Vagina (tissue), 2 donors: ENCODE measurements at regions not wholly inside any gene's neighbourhood (a gene's known extent, or its start where the extent isn't known, plus 50 kb on each side); places are given as distances from the start of the nearest gene placed in this dataset.

Experiments used
- CTCF ChIP-seq, 3 experiments: fragments of 450-650 bp in 2 of 3; fragments of 200-600 bp in 1 of 3; sonication (generic) in 1 of 3; IDR thresholded peaks; one replicate each; pipeline ENCODE4 v1.5.1; 2017 to 2019; ENCODE audit warnings: antibody characterized with exemption in 3 of 3, mild to moderate bottlenecking in 2 of 3, moderate library complexity in 2 of 3
- POLR2A ChIP-seq, 2 donors: fragments of 450-650 bp; IDR thresholded peaks; one replicate each; pipeline ENCODE4 v1.6.1; 2017; ENCODE audit warnings: antibody characterized with exemption in 2 of 2, mild to moderate bottlenecking in 2 of 2, moderate library complexity in 2 of 2
- POLR2AphosphoS5 ChIP-seq, 2 donors: sonication (generic); formaldehyde crosslinking; IDR thresholded peaks; one replicate each; pipeline ENCODE4 v1.9.0; 2017; ENCODE audit warnings: antibody characterized with exemption in 2 of 2, mild to moderate bottlenecking in 2 of 2, low read depth in 1 of 2; ENCODE audit not compliant: insufficient read depth in 1 of 2

GRCh38 chr4:128550060-128550459 is 259.4 kb upstream of the JADE1 start:
- TF ChIP-seq CTCF (IDR thresholded peaks at IDR 0.05) (no peak), POLR2A (IDR thresholded peaks at IDR 0.05) (no peak), POLR2AphosphoS5 (IDR thresholded peaks at IDR 0.05; ENCODE audit: insufficient read depth in 1 of 2, low read depth in 1 of 2) (no peak)
